HFF-Myc (cell line): ENCODE measurements at regions not wholly inside any gene's neighbourhood (a gene's known extent, or its start where the extent isn't known, plus 50 kb on each side); places are given as distances from the start of the nearest gene placed in this dataset.

ENCODE experiments used
- DNase-seq: peaks from one replicate; pipeline ENCODE4 v3.0.0-alpha.2; 2011; ENCODE audit warnings: low read depth; ENCODE audit errors: extremely low read depth
- H3K4me3 ChIP-seq: replicated peaks from 2 replicates; pipeline ENCODE4 v1.5.1; 2011; ENCODE audit warnings: low read depth, mild to moderate bottlenecking, control low read depth, low read length
- CTCF ChIP-seq: IDR thresholded peaks from 2 replicates; pipeline ENCODE4 v1.5.1; 2012; ENCODE audit warnings: mild to moderate bottlenecking, low read depth, low read length, control low read depth; ENCODE audit errors: missing control alignments

GRCh38 chrX:122552286-122552800 is 631.7 kb upstream of the GRIA3 start:
- no peak overlapping the region for H3K4me3 ChIP-seq
- TF ChIP-seq CTCF = no peak

GRCh38 chrX:122555925-122556324 is 628.2 kb upstream of the GRIA3 start:
- DNase-seq = no peak
- no peak for TF ChIP-seq CTCF

More at GRCh38 chrX:122552286-122552800, 631.7 kb upstream of the GRIA3 start:
- no peak for DNase-seq

GRCh38 chrX:122565952-122566351 is 618.1 kb upstream of the GRIA3 start:
- no peak for TF ChIP-seq CTCF
- no peak overlapping the region for H3K4me3 ChIP-seq
- DNase-seq = peak; percentile 94

More at GRCh38 chrX:122555925-122556324, 628.2 kb upstream of the GRIA3 start:
- H3K4me3 ChIP-seq = no peak overlapping the region

- no peak for TF ChIP-seq CTCF
- DNase-seq = no peak
- no peak overlapping the region for H3K4me3 ChIP-seq
Observed at GRCh38 chrX:122566401-122566800, 617.7 kb upstream of the GRIA3 start.

GRCh38 chrX:122567911-122568310 is 616.2 kb upstream of the GRIA3 start:
- H3K4me3 ChIP-seq = no peak overlapping the region
- no peak for DNase-seq
- no peak for TF ChIP-seq CTCF

GRCh38 chrX:122572461-122572860 is 611.6 kb upstream of the GRIA3 start:
- no peak overlapping the region for H3K4me3 ChIP-seq
- no peak for TF ChIP-seq CTCF
- no peak for DNase-seq

- no peak for DNase-seq
- no peak overlapping the region for H3K4me3 ChIP-seq
- no peak for TF ChIP-seq CTCF
Observed at GRCh38 chrX:122579036-122579435, 605.0 kb upstream of the GRIA3 start.
